ENCODE measurements at regions not wholly inside any gene's neighbourhood (a gene's known extent, or its start where the extent isn't known, plus 50 kb on each side); places are given as distances from the start of the nearest gene placed in this dataset.

DNA sequence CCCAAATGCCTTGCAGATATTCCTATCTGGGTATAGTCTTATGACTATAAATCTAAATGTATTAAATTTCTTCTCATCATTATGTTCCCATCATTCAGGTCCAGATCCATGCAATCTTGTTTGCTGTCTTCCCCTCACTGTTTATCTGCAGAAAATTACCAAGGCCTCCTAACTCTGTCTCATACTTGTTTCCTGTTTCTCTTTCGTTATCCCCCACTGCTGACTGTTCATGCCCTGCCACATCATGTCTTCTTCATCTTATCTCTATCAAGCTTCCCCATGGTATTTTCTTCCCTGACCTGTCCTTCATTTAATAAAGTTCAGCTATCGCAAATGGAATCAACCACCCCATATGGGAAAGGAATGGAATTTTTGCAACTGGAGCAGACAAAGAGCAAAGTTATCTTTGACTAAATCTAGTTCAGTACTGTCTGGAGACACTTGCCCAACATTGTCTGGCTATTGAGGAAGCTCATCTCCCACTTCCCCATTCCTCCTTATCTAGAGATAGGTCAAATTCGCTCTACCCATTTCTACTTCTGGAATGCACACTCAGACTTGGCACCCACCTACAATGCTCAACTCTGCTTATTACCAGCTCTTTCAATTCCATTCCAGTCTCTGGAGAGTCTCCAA lies 1358.1 kb downstream of the EFNB2 start:
- no peak for DNase-seq

DNA sequence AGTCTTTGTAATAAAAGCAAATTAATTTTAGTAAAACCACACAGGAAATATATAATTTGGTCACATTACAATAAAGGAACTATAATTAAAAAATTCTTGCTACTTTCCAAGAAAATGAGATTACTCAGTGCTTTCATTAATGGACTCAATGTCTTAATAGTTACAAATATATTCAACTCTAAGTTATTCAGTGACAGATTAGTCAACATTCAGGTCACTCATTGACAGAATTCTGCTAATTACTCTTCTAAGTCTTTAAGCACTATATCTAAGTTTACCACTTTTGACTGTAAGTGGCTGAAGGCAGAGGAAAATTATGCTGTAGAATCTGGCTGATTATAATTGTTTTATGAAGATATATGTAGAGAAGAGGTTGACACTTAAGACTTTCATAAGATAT lies 1365.0 kb downstream of the EFNB2 start:
- DNase-seq: no peak

DNA sequence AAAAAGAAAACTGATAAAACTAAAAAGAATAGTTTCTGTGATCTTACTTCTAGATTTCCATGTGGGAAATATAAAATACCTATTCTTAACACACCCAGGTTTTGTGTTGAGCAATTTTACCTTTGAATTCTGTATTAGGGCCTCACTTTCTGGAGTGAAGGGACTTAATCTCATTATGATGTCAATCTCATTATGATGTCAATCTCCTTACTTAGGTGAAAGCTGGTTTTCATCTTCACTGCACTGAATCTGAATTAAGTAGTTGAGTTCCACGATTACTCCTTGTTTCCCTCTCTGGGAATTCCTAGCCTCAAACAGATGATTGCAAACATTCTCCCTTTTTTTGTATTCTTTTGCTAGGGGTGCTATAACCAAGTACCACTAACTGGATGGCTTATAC lies 1367.2 kb downstream of the EFNB2 start:
- no peak for DNase-seq

DNA sequence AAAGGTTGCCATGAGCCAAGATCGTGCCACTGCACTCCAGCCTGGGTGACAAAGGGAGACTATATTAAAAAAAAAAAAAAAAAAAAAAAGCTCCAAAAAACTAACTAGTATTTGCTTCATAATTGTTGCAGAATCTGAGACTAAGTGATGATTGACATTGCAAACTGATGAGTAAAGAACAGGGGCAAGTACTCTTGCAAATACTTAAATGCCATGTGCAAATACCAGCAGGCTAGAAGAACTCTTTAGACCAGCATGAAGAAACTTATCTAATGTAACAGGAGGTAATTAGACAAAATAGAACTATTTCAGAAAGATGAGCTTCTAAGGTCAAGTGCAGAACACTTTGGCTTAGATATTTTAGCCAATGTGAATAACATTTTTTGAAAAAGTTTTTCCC lies 1368.1 kb downstream of the EFNB2 start:
- no peak for DNase-seq

DNA sequence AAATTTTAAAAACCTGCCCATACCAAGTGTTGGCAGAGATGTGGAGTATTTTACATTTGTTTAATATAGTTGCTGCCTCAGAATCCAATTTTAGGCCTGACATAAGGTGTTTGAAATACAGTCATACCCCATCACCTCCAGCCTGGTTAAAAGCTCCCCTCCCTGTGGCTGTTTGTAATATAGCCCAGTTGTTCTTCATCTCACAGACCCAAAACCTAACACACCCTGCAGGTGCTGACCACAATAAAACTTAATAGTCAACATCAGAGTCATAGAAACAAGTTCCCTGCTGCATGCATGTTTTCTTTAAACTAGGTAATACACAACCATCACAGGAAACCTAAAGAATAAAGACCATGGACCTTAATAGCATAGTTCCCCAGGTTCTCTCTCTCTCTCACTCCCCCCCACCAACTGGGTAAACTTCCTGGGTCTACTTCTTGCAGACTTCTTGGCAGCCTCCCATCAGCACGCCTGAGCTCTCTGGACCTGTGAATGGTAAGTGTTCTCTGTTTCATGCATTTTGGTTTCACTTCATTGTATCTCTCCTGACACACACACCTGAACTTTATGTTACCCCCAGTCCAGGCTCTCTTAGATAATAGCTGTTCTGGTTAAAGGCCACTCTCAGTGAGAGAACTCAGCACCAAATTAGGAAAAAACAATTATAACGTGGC lies 1369.9 kb downstream of the EFNB2 start:
- DNase-seq: no peak

DNA sequence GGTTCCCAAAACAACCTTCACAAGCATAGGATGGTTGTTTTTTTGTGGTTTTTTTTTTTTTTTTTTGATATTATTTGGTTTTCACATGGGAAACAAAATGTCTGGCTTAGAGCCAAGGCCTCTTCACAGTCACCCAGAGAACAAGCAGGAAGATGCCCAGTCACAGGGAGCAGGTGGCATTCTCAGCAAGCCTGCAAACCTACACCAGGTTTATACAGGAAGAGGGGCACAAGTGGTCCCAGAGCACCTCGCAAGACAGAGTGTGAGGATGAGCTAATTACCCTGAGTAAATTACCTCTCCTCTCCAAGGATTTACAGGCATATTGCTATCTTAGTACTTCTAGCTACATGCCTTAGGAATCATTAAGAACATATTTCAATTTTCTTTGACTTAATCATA lies 1375.6 kb downstream of the EFNB2 start:
- peak; percentile 36 to 84 (median 79) for DNase-seq

DNA sequence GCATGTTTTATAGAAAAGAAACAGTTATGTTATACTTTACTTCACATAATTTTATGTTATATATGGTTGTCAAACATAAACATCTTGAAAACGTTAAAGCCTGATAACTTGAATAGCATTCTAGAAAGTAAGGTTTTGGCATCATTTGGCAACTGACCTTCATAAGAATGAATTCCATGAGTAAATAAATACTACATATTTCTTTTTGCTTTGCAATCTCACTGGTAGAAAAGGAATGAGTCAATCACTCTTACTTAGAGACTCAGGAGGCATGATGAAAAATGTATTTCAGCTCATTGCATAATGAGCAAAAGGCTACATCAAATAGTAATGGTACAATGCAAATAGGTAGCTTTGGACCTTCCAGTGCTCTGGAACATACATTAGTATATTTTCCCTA lies 1381.9 kb downstream of the EFNB2 start:
- DNase-seq: no peak

DNA sequence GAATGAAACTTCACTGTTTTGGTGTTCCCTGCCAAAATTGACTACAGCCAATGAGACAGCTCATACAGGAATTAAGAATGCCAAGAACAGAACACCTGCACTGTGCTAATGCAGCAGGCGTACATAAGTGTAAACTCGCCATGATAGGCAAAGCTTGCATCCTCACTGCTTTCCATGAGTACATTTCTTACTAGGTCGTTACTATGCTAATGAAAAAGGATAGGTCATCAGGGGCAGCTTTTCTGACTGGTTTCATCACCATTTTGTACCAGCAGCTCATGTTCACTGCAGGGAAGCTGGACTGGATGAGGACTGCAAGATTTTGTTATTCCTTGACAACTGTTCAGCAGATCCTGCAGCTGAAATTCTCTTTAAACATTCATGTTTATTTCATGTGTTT lies 1383.8 kb downstream of the EFNB2 start:
- no peak for DNase-seq

DNA sequence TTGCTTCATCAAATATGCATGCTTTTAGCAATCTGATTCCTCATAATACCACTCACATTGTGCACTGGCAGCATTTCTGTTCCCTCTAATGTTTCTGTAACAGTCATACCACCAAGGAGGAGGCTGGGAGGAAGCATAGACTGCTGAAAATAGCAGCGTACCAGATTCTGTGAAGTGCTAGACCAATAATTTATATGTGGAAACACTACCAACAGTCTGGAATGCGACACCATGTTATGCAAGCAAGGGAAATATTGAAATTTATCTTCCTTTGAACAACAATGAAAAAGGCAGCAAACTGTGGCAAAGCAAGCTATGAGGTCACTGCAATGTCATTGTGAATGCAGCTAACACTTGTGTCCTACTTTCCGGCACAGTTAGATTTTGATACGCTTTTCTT lies 1388.0 kb downstream of the EFNB2 start:
- no peak for DNase-seq

DNA sequence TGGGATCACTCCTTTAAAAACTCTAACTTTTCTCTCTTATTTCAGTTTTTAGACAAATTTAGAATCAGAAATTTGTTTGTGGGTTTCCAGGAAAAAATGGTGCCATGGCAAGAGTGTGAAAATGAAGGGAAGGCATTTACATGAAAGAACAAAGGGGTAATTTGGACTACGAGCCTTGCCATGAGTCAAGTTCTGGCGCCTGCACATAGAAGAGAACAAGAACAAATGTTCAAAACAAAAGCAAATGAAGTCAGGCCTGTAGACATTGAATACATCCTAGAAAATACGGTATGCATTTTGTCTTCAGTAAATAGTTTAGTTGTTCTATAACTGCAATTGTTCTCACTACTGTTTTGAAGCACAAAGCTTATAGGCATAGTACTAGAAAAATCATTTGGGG lies 1390.5 kb downstream of the EFNB2 start:
- DNase-seq: no peak

DNA sequence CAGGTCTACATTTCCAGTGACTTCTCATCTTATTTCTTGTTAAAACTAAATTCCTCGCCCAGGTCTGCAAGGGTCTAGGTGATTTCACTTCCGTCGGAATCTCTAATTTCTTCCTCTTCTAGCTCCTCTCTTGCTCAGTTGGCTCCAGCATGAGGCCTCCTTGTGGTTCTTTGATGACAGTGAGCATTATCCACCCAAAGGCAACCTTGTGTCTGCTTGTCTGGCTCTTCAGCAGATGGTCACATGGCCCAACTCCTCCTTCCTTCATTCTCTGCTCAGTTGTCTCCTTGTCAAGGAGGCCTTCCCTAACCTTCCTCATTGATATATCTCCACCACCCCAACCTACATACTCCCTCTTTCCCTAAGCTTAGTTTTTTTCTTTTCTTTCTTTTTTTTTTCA lies 1391.4 kb downstream of the EFNB2 start:
- DNase-seq: no peak

DNA sequence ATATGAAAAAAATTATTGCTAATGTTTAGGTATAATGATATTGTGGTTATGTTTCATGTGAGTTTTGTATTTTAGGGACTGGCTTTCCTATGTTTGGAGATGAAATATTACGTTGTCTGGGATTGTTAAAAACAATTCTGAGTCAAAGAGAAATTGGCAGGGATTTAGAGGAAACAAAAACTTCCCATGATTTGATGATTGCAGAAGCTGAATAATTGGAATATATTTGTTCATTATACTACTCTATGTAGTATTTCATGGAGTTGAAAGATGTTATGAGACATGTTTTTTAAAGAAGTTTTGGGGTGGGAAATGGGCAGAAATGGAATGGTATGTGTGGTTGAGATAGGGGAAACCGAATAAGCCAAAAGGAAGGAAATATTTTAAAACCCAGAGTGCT lies 1392.9 kb downstream of the EFNB2 start:
- DNase-seq: no peak

DNA sequence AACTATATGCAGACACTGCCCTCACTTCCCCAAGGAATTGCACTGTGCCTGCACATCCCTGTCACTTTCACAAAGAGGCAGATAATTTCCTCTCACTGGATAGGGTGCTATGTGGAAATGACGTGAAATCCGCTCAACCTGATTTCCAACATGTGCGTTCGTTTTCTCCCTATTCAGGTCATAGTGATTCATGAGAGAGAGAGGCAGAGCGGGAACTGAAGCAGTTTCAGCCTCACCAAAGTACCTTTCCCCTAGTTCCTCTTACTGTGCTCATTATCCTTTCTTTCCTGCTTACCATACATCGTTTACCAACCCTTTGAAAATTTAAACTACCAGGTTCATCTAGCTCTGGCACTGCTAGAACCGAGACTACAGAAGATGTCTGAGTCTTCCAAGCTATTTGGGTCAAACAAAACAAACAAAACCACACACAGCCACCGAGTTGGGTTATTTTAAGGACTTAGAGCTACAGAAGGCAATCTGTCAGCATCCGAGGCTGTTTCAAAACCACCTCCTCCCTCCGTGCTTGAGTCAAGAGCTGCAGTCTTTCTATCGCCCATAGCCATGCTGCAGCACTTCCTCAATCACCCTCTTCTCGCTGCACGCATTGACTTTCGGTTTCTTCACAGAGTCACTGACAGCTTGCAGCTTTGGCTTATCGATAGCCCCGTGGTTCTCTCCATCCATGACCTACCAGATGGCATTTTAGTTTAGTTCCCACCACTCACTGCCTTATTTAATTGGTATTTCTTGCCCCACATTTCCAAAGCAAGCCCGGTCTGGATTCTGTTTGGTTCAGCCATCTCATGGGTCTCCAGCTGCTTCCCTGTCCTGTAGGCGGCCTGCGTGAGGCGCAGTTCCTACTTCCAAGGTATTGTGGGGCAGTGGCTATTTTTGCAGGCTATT lies 1395.8 kb downstream of the EFNB2 start:
- peak in 1 of 3 experiments; percentile 89 for DNase-seq

DNA sequence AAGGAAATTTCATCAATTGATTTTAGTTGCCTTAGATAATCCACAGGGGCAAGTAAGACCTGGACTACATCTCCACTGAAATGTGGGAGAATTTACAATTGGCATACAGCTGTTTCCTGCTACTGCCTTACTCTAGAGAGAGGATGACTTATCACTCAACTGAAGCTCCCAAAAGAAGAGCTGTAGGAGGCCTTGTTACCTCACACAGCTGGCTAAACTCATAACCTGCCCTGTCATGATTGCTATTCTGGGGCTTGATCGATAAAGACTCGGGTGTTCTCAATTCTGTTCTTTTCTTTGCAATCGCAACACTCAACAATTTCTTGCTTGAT lies 1396.4 kb downstream of the EFNB2 start:
- DNase-seq: no peak

DNA sequence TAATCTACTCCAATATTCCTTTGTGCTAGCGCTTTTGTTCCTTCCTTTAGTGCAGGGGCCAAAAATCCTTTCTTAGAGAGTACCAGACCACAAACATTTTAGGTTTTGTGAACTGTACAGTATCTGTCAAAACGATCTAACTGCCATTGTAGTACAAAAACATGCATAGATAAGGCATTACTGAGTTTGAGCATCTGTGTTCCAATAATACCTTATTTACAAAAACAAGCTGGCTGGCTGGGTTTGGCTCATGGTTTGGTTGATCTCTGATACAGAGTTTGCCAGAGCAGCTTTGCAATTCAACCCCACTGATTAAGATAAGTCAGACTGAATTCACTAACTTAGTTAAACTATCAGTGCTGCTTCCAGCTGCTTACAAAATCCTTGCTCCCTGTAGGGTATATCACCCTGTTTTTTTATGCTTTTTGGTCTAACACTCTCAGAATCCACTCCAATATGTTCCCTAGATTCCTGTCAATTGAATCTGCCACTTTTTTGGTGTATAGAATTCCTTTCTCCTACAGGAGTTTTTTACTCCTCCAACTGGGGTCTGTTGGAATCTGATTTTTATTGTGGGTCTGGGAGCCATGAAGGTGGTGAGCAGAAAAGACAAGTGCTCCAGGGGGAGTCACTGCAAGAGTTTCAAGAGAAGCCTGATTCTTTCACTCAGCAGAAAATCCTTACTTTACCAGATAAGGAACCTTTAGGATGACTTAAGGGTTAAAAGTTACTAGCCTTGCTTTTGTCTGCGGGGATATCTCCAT lies 1399.4 kb downstream of the EFNB2 start:
- no peak for DNase-seq

DNA sequence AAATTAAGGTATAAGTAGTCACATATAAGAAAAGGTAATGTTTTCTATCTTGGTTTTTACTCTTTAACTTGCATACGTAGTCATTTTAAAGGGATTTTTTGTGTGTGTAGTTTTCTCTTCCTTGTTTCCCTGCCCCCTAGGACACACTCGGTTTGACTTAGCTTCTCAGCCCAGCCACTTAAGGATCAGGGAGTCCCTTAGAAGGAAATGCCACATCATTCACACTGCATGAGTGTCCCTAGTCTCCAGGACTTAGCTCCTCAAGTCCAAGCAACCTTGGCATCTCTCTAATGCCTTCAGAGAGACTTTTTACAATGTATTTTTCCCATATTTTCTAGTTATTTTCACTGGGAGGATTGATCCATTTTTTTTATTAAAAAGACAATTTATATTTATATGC lies 1407.7 kb downstream of the EFNB2 start:
- no peak for DNase-seq

DNA sequence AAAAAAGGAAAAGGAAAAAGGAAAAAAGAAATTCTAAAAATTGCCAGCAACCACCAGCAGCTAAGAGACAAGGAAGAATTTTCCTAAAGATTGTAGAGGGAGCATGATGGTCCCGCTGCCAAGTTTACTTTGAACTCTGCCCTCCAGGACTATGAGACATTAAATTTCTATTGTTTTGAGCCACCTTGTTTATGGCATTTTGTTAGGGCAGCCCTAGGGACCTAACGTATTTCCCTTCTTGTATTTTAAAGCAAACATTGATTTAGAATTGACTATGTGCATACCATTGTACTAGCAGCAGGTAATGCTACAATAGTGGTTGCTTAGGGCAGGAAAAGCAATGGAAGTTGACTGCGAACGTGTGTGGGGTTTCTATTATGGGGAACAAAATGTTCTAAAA lies 1414.2 kb downstream of the EFNB2 start:
- no peak for DNase-seq

DNA sequence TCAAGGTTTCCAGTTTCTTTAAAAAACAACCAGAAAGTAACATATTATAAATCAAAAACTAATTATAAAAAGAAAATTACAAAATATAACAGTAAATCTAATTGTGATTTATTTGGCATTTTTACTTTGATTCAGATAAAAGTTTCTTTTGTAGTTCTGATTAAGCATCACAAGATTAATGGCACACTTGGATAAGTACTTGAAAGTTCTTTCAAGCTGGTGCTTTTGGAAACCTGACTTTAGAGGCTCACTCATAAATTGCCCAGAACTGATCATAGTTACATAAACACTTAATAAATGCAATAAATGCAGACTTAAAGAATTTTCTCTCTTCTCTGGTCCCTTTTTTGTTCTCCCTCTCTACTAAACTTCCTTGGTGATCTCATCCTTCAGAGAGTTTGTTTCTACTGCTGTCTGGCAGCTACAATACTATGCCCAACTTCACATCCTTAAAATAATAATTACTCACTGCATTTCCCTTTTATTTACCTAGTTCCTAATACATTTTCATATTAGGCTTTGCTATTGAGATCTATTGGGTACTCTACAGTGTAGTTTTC lies 1417.0 kb downstream of the EFNB2 start:
- DNase-seq: no peak

DNA sequence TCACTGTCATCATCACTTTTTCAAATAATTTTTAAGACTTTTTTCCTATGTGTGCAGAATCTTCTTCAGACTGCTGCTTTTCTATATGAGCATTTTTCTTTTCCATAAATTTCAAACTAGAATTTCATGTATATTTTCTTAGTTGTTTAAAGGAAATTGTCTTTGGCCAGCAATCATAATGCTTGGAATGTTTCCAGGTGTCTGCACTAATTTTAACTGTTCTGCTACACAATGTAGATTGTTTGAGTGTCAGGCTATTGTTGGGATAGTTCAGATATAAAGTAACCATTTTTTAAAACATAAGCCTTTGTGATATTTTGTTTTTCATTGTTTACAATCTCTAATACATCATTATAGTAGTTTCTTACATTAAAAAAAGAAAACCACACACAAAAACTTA lies 1418.5 kb downstream of the EFNB2 start:
- no peak for DNase-seq

DNA sequence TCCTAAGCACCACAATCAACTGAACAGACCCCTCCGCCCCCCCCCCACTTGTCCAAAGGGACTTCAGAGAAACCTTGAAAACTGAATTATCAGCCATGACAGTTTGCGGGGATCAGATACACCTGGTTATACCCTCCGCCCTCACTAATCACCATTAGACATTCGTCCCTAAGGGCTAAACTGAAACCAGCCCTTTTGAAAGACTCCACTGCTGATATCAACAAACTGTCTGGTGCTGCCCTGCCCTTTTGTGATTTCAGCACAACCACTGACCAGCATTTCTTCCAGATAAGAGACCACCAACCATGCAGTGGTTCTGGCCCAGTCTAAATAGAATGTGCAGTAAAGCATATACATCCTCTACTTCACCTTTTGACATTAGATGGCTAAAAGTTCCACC lies 1422.9 kb downstream of the EFNB2 start:
- no peak for DNase-seq

DNA sequence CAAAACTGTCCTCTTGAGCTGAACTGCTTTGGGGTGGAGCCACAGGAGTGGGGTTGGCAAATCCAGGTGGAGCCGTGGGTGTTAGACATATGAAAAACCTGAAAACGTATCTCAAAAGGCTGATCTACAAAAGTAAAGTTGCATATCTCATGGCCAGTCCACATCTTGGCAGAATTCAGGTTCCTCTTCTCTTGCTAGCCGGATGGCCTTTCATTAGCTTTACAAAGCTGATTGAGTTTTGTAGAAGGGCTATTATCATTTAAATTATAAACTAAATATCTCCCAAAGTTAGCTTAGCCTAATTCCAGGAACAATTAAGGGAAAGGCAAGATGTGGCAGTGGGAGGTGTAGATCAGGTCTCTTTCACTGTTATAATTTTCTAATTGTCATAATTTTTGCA lies 1427.7 kb downstream of the EFNB2 start:
- no peak for DNase-seq

DNA sequence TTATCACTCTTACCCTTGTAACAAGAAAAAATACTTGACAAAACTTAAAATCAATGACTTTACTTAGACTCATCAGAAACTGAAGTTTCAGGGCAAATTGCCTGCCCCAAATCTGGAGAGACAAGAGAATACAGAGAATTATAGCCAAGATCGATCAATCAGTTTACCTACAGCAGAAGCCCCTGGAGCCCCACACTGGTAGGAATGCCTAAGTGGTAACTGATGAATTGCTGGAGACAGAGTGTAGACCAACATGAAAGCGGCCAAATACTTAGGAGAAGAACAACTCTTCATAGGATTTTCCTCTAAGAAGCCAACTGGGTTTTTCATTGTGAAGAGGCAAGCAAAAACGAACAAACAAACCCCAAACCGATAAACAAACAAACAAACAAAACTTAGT lies 1430.0 kb downstream of the EFNB2 start:
- no peak for DNase-seq

DNA sequence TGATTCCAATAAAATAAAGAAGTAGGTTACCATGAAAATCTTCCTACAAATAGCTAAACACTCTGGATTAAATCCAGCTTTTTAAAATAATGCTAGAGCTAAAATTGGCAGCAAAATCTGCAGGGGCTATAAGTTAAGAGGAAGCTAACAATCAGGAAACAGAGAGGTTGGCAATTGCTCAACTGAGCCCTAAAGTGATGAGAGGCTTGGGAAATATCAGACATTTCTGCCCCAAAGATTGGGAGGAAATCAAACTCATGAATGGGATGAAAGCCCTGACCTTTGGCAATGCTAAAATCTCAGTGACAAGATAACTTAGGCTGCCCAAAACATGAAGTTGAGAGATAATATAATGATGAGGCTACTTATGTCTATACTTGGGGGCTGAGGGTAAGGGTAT lies 1437.9 kb downstream of the EFNB2 start:
- DNase-seq: no peak

Measured in NCI-H1417 (cell line).